ENCODE measurements at regions not wholly inside any gene's neighbourhood (a gene's known extent, or its start where the extent isn't known, plus 50 kb on each side); places are given as distances from the start of the nearest gene placed in this dataset.
"Not testable (repeated sequence)": the region's sequence is repeated elsewhere in the genome, so short reads cannot be mapped to it uniquely, and the experiment has no call there.

DNA sequence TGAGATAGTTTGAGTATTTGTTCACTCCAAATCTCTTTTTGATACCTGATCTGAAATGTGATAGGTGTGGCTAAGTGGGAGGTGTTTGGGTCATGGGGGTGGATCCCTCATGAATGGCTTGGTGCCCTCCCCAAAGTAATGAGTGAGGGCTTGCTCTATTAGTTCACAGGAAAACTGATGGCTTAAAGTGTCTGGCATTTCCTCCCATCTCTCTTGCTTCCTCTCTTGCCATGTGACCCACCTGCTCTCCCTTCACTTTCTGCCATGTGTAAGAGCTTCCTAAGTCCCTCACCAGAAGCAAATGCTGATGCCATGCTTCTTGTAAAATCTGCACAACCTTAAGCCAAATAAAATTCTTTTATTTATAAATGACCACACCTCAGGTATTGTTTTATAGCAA, 61.1 kb downstream of the MAD2L1 start:
- DNase-seq, result no peak

DNA sequence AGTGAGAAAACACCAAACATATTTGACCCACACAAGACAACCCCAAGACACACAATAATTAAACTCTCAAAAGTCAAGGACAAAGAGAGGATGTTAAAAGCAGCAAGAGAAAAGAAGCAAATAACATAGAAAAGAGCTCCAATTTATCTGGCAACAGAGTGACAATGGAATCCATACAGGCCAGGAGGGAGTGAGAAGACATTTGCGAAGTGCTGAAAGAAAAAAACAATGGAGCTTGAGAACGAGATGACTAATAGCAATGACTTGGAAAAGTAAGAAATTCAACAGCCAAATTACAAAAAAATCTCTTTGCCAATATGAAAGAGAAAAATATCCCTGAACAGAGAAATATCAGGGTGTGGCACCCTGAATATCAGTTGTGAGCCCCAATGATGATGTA, 61.6 kb downstream of the MAD2L1 start:
- no peak for DNase-seq

DNA sequence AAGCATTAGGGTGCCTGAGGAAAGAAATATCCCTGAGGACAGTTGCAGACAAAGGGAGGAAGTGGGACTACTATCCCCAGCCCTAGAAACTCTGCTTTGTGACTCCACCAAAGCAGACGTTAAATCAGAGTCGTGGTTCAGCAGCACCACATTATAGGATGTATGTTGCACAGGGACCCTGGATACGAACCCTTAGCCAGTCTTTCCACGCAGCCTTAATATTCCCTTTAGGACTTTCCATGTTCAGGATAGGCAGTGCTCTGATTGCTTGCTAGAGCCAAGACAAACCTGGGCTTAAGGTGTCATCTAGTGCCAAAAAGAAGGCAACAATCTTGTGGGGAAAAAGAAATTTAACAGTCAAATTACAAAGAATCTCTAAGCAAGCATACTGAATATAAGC, 62.6 kb downstream of the MAD2L1 start:
- DNase-seq, result no peak

DNA sequence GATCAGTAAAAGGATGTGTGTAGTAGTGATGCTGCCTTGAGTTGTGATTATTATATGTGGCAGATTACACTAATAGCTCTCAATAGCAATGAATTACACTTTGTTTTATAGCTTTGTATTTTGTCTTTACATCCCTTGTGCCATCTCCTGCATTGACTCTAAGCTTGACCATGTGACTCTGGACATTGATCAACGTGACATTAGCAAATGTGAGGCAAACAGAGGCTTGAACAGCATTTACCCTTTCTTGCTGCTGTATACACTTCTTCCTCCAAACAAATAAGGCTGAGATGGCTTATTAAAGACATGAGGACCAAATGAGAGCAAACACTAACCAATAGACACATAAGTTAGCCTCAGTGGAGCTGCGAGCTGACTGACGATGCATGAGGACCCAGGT, 63.5 kb downstream of the MAD2L1 start:
- no peak for DNase-seq

DNA sequence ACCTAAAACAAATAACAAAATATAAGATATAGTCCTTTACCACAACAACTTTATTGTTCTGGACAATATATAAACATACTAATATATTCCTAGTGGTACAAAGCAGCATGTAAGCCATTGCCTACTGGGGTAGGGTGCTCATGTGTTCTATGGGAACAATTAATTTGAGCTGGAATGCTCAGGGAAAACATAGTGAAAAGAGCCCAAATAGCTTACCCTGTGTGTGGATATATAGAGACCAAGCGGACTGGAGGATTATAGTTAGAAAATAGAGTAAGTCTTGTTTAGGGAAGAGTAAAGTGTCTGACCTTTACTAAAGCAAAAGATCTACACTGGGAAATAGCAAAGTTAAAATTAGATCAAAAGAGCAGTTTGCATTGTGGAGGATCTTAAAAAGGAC, 64.8 kb downstream of the MAD2L1 start:
- no peak for DNase-seq

DNA sequence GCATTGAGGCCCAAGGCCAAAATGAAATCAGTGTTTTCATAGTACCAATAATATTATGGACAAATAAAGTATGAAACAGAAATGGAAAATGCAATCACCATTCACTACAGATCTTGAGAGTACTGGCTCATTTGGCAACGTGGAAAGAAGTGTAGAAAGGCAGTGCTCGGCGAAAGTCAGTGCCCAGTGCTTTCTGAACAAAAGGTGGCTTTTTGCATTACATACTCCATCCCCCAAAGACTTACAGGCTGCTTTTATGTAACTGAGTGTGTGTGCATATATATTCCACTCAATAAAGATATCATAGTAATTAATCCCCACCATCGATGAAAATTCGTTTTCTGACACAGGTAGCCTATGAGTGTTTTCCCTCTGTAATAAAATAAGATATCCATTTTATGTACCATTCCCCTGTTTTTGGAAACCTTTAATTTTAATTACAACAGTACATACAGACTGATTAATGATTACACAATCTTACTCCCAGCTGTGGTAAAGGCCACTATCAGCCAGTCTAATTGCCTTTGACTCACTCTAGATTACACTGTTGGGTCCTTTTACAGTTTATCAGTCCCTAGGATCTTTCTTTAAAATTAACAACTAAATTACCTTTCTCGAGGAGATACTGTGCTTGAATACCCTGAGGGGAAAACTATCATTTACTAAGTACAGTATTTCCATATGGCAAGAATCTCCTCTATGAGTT, 65.9 kb downstream of the MAD2L1 start:
- DNase-seq, result no peak

DNA sequence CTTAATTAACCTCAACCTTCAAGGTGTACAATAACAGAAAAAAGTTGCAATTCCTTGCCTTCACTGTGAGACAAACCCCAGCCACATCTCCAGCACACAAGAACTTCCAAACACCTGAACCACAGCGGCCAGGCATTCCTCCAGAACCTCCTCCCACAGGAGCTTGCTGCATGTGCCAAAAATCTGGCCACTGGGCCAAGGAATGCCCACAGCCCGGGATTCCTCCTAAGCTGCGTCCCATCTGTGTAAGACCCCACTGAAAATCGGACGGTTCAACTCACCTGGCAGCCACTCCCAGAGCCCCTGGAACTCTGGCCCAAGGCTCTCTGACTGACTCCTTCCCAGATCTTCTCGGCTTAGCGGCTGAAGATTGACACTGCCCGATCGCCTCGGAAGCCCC, 70.6 kb downstream of the MAD2L1 start:
- not testable (repeated sequence) for DNase-seq

DNA sequence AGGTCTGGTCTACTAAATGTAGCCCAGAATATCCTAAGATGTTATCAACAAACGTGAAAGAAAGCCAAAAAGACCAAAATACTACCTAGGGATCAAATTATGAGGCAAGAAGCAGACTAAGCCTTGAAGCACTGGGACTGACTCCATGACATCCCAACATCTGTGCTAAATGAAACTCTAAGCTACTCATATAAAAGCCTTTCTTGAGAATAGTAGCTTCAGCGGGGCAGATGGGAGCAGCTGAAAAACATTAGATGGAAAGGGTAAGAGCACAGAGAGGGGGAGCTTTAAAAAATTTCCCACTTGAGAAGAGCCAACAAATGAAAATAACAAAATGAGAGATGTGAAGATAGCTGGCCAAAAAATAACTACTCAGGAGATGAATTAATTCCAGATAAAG, 81.7 kb downstream of the MAD2L1 start:
- no peak for DNase-seq

DNA sequence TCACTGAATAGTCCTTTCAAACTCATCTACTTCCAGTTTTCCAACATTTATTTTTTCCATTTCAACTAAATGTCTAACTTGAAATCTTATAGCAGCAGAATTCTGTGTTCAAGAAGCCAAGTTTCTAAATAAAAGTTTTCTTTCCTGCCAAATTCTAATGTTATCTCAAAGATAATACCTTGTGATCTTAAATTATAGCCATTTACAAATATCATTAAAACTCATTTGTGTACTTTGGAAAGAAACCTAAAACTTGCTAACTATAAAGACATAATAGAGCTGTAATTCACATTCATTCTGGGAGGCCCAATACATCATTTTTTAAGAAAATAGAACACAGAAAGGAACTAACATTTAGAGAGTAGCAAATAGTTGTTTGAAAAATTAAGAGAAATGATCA, 83.9 kb downstream of the MAD2L1 start:
- no peak for DNase-seq

DNA sequence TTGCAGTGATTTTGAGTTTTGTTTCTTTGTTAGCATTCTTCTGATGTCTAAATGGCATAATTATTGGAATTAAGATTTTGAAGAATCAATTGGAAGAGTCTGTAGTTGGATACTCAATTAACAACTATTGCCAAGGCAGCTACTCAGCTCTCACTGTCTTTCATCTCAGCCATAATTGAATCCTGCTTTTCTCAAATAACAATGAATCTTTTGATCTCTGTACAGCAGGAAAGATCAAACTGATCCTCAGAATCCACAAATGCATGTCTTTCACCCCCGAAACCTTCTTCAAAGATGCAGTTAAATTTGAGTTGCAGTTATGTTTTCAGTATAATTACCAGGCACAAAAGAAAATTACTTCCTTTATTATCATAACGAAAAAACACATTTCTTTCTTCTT, 86.2 kb downstream of the MAD2L1 start:
- DNase-seq, result no peak

DNA sequence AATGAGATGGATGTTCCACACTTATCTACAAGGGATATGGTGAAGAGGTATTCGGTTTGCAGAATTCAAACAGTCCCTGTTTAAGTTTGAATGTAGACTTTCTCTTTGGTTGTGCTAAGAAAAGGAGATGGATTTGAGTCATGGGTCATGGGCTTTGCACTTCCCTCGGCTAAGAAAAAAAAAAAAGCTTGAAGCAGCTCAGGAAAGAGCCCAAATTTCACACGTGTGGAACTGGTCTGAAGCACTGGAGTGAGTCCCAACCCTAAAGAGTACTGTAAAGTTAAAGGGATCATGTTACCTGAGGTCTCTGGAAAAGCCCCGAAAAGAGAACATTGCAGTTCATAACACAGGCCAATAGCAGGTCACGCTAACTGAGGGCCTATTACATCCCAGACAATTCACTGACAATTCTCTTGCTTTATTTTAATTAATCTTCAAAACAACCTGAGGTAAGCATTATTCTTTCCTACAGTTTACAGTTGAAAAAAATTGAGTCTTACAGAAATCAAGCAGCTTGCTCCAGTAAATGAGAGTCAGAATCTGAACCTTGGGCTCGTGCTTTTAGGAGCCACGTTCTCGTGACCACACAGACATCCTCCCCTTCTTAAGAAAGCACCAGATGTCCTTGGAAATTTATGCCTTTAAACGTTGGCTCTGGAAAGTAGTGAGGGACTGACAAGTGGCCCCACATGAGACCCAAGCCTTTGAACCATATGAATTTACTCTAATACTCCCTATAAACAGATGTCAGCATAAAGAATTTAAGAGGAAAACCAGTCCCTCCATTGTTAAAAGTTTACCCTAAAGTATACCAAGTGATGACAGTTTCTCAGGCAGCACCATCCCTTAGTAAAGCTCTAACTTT, 89.3 kb downstream of the MAD2L1 start:
- DNase-seq, result no peak

DNA sequence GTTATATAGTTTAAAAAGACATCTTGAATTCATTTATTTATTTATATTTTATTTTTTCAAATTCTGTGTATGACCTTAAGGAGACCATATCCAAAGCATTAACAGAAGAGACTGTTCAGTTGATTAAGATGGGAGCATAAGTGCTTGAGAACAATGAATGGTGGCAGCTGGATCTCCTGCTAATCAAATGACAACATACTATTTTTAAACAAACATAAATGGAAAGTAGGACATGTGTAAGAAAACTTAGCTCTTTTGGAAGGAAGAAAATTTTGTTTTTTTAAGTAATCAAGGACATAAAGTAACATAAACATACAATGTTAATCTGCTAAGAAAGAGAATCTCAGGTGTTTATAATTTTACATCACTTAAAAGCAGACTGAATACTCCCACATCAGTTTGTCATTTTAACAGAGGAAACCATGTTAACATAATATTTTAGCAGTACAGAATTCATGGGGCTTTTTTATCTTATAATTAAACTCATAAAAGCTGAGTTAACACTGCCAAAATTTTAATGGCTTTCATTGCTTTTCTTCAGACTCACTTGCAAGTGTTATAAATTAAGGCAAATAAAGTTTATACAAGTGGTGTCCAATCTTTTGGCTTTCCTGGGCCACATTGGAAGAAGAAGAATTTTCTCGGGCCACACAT, 95.1 kb downstream of the MAD2L1 start:
- no peak for DNase-seq

DNA sequence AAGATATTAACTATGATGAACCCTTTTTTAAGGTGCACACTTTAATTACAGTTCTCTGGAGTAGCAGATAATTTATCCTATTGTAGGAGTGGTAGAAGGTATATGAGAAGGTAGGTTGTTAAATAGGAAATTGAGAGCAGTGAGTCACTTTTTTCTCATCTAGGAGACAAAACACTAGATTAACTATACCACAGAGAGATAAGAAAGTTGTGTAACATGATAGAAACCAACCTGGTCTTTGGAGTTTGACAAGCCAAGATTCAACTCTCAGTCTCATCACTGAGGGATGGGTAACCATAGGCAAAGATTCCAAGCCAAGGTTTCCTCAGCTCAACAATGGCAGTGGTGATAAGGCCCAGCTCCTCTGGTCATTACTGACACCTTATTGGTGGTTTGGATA, 104.0 kb downstream of the MAD2L1 start:
- no peak for DNase-seq

DNA sequence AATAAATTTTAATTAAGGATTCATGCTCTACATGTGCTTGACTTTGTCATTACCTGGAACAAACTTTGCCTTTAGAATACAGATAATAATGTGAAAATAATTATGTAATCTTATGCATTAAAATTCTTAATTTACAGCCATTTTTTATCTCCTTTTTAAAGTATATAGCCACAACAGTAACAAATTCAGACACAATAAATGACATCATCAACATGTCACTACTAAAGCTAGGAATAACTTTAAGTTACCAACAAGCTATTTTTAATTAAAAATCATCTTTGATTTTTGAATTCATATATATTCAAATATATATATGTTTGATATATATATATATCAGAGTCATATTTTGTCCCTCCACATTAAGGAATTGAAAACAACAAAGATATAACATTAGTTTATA, 107.7 kb downstream of the MAD2L1 start:
- no peak for DNase-seq

DNA sequence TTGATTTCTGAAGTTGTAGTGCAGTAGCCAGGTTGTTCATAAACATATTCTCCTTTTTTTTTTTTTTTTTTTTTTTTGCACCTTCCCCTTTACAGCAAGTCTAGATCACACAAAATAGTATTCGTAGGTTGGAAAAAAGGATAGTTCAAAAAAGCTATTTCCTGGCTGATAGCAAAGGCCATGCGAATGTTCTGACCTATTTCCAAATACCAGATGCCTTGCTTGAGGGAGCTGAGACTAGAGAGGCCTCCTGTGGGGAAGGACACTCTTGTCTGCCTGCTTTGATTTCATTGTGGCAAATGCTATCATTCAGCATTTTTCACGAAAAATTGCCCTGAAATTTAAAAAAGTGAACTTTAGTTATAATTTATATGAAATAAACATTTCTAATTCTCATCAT, 111.4 kb downstream of the MAD2L1 start:
- DNase-seq, result no peak

DNA sequence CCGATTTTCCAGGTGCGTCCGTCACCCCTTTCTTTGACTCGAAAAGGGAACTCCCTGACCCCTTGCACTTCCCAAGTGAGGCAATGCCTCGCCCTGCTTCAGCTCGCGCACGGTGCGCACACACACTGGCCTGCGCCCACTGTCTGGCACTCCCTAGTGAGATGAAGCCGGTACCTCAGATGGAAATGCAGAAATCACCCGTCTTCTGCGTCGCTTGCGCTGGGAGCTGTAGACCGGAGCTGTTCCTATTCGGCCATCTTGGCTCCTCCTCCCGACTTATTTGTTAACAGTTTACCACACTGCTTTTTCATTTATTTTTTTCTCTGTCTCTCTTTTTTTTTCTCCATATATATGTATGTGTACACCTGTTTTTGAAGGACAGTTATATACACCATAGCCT, 112.2 kb downstream of the MAD2L1 start:
- not testable (repeated sequence) for DNase-seq

DNA sequence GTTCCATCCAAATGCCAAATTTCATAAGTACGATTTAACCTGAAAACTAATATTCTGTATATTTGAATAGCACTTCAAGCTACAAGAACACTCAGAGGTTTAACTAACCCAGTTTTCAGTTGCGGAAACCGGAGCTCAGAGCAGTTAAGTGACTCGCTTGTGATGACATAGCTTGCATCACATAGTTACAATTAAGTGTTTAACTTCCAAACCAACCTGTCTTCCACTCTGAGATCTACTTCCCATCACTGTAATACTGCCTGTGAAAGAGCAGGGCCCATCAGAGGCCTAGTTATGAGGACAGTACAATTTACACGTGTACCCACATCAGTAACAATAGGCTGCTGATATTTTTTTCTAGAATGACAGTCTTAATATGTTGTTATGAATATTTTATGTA, 120.3 kb downstream of the MAD2L1 start:
- DNase-seq, result no peak

DNA sequence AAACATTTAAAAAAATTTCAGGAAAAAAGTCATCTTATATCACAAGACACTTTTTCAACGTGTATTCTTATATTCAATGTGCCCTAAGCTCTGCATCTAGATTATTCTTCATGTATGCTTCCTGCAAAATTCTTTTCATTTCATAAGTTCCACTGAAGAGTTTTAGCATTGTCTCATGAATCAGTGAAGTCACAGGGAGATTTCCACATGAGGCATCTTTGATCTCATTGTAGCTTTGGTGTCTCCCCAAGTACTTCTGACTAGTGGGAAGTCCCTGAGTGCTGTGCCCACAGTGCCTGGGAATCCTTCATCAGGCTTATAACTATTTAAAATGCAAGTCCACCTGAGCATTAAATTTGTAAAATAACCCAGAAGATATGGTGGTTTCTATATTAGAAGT, 123.8 kb downstream of the MAD2L1 start:
- no peak for DNase-seq

DNA sequence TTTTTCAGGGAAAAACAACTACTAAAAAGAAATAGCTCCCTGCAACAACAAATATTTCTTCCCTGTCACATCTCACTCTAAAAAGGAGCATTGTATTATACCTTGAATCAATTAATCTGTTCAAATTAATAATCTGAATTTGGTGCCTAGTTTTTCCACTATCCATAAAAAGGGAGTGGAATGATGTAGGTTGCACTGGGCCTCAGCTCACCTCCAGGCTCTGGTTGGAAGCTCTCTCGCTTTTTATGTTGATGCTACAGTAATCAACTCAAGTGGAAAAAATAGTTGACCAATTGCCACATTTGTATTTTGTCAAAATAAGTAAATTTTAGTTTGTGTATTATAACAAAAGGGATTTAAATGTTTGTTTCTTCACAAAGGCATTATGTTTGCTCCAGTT, 126.1 kb downstream of the MAD2L1 start:
- no peak for DNase-seq

DNA sequence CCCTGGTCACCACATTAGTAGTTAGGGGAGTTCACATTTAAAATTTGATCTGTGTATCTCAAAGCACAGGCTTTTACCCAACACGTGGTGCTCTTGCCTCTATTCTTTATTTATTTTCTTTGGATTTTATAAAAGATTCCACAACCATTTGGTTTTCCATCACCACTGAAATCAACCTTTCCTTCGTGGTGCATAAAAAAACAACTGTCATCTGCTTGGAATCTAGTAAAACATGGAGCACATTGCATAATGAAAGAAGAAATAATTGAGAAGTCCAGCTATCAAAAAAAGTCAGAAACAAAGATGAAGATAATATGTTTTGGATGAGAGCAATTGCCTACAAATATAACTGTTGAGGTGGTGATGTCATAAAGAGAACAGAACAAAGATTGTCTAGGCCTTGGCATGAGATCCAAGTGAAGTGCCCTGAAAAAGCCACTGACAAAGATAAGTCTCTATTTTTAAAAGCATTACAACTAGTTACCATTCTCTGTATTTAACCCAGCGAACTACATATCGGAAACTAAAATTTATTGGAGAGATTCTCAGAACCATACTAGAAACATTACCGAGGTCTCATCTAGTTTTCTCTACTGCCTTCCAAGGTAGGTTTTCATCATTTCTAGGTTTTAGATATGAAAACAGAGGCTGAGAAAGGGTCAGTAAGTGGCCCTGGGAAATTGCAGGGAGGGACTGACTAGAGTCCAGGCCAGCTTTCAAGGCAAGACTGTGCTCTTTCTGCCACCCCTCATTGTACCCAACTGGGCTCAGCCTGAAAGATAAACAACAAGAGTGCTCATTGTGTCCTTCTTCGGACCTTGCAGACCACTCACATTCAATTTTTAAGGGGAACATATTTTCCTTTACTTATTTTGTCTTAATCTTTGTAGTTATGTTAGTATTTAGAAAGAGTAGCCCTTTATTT, 127.3 kb downstream of the MAD2L1 start:
- no peak for DNase-seq

DNA sequence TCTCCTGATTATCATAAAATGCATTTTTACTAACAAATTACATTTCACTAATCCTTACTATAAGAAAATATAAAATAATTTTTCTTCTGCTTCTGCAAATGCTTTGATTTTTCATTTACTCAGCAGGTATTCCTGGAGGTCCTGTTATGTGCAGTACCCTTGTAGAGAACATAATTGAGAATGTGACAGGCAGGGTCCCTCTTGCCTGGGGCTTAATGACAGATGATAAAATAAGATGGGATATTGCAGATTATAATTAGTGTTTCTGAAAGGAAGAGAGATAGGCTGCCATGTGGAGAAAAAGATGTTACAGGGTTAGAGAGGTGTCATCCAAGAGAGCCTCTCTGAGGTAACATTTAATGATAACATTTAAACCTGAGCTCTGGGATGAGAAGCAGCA, 128.9 kb downstream of the MAD2L1 start:
- no peak for DNase-seq

DNA sequence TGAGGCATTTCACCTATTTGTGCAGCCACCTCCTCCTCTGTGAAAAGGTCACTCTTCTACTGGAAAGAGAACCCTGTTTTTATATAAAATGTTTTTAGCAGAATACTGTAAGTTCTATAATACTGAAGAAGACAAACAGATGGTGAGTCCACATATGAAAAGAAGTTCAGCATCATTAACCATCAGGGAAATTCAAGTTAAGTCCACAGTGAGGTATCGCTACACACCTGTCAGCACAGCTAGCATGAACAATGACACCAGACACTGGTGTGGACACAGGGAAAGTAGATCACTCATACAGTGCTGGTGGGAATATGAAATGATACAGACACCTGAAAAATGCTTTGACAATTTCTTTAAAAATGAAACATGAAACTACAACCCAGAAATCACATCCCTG, 133.0 kb downstream of the MAD2L1 start:
- DNase-seq, result no peak

DNA sequence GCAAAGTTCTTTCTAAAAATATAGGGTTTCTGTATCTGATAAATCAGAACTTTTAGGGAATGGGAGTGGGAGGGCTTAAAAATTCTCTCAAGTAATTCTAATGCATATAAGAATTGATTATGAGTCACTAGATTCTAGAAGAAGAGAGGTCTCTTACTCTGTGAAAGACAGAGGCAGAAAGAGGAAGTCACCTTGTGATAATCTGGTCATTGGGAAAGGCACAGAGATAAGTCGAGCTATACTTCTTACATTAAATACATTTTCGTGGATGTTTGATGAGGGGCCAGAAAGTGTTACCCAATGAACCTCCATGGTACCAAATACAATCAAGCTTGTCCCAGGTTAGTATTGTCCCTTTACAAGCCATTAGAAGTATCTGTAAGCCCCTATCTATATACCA, 134.4 kb downstream of the MAD2L1 start:
- no peak for DNase-seq
